GM23338 (cell line): ENCODE measurements at regions not wholly inside any gene's neighbourhood (a gene's known extent, or its start where the extent isn't known, plus 50 kb on each side); places are given as distances from the start of the nearest gene placed in this dataset.

Source experiments
- ATAC-seq: fragments of 200-7000 bp; cut with Tn5 transposase; 3 replicates; pipeline ENCODE4 v1.9.1; 2020
- DNase-seq: peaks from one replicate; pipeline ENCODE4 v3.0.0-alpha.2; 2015; ENCODE audit warnings: low spot score
- H2AFZ ChIP-seq: fragments of 200-600 bp; sonication (generic); 2 replicates; pipeline ENCODE4 v1.8.0; 2016; ENCODE audit warnings: antibody characterized with exemption, mild to moderate bottlenecking, moderate library complexity
- H3F3A ChIP-seq: fragments of 200-600 bp; sonication (generic); replicated peaks from 2 replicates; pipeline ENCODE4 v1.8.0; 2017; ENCODE audit warnings: antibody characterized with exemption, mixed run types, low read depth
- H3K27ac ChIP-seq: fragments of 200-600 bp; sonication (generic); 2 replicates; pipeline ENCODE4 v1.6.1; 2016; ENCODE audit warnings: low read depth
- H3K27me3 ChIP-seq: fragments of 200-600 bp; sonication (generic); 2 replicates; pipeline ENCODE4 v1.8.0; 2016; ENCODE audit warnings: mild to moderate bottlenecking, mixed run types, moderate library complexity; ENCODE audit not compliant: insufficient read depth
- H3K36me3 ChIP-seq: fragments of 200-600 bp; sonication (generic); 2 replicates; pipeline ENCODE4 v1.8.0; 2016; ENCODE audit warnings: mild to moderate bottlenecking; ENCODE audit not compliant: insufficient read depth
- H3K4me1 ChIP-seq: fragments of 200-600 bp; sonication (generic); 2 replicates; pipeline ENCODE4 v1.8.0; 2016; ENCODE audit warnings: mild to moderate bottlenecking, moderate library complexity; ENCODE audit not compliant: insufficient read depth
- H3K4me2 ChIP-seq: fragments of 200-600 bp; sonication (generic); 2 replicates; pipeline ENCODE4 v1.7.1; 2017; ENCODE audit warnings: mixed run types
- H3K4me3 ChIP-seq: fragments of 200-600 bp; sonication (generic); 2 replicates; pipeline ENCODE4 v1.6.1; 2016; ENCODE audit warnings: mixed run types
- H3K79me2 ChIP-seq: fragments of 200-600 bp; sonication (generic); replicated peaks from 2 replicates; pipeline ENCODE4 v1.8.0; 2017; ENCODE audit warnings: mild to moderate bottlenecking; ENCODE audit not compliant: insufficient read depth
- H3K9me2 ChIP-seq: fragments of 200-600 bp; sonication (generic); 2 replicates; pipeline ENCODE4 v1.8.0; 2017; ENCODE audit not compliant: insufficient read depth
- H4K20me1 ChIP-seq: fragments of 200-600 bp; sonication (generic); replicated peaks from 2 replicates; pipeline ENCODE4 v1.8.0; 2017; ENCODE audit warnings: mild to moderate bottlenecking; ENCODE audit not compliant: insufficient read depth
- H3K27ac Mint-ChIP-seq: 2 replicates; pipeline ENCODE4 v1.8.0; 2020; ENCODE audit warnings: inconsistent platforms, mild to moderate bottlenecking, moderate library complexity, mixed read lengths
- H3K27me3 Mint-ChIP-seq: 3 replicates; pipeline ENCODE4 v1.8.0; 2022; ENCODE audit warnings: low read depth, mild to moderate bottlenecking, moderate library complexity, mixed read lengths, inconsistent platforms; ENCODE audit not compliant: insufficient read depth, poor library complexity
- H3K36me3 Mint-ChIP-seq: 3 replicates; pipeline ENCODE4 v1.8.0; 2021; ENCODE audit warnings: low read depth, mild to moderate bottlenecking, inconsistent platforms, moderate library complexity, mixed read lengths
- H3K4me1 Mint-ChIP-seq: 3 replicates; pipeline ENCODE4 v1.8.0; 2020; ENCODE audit warnings: mild to moderate bottlenecking, inconsistent platforms, mixed read lengths
- H3K4me3 Mint-ChIP-seq: 3 replicates; pipeline ENCODE4 v1.8.0; 2021; ENCODE audit warnings: moderate library complexity, mild to moderate bottlenecking, inconsistent platforms, mixed read lengths
- H3K9me3 Mint-ChIP-seq: 3 replicates; pipeline ENCODE4 v1.8.0; 2020; ENCODE audit warnings: moderate library complexity, mild to moderate bottlenecking, inconsistent platforms, mixed read lengths
- CREB1 ChIP-seq: fragments of 250-450 bp; sonication (Bioruptor Pico); IDR thresholded peaks from 2 replicates; pipeline ENCODE4 v1.5.0; 2020; ENCODE audit warnings: low read depth, mild to moderate bottlenecking, moderate library complexity
- EZH2 ChIP-seq: fragments of 200-600 bp; sonication (generic); IDR thresholded peaks from one replicate; pipeline ENCODE4 v1.8.0; 2017; ENCODE audit warnings: antibody characterized with exemption, mild to moderate bottlenecking, low read depth; ENCODE audit not compliant: unreplicated experiment
- EZH2phosphoT487 ChIP-seq: fragments of 200-600 bp; sonication (generic); IDR thresholded peaks from one replicate; pipeline ENCODE4 v1.8.1; 2018; ENCODE audit warnings: antibody characterized with exemption; ENCODE audit not compliant: unreplicated experiment
- JUNB ChIP-seq: IDR thresholded peaks from one replicate; pipeline ENCODE4 v1.6.1; 2016; ENCODE audit warnings: antibody characterized with exemption; ENCODE audit not compliant: unreplicated experiment
- ZNF114 ChIP-seq: fragments of 250-450 bp; sonication (Bioruptor Pico); IDR thresholded peaks from 2 replicates; pipeline ENCODE4 v1.5.0; 2020; ENCODE audit warnings: mild to moderate bottlenecking, moderate library complexity
- ZNF331 ChIP-seq: fragments of 250-450 bp; sonication (Bioruptor Pico); IDR thresholded peaks from 2 replicates; pipeline ENCODE4 v1.5.0; 2020; ENCODE audit warnings: low read depth, mild to moderate bottlenecking, moderate library complexity
- TF ChIP-seq, protein P1 (sequence below): IDR thresholded peaks from 2 replicates; pipeline ENCODE4 v1.6.1; 2016; ENCODE audit warnings: antibody characterized with exemption
- TF ChIP-seq, protein P2 (sequence below): IDR thresholded peaks from one replicate; pipeline ENCODE4 v1.6.1; 2018; ENCODE audit warnings: antibody characterized with exemption; ENCODE audit not compliant: unreplicated experiment
- TF ChIP-seq, protein P3 (sequence below), 2 experiments: fragments of 200-600 bp in 1 of 2; sonication (generic) in 1 of 2; conservative IDR thresholded peaks; 2 replicates each; pipeline versions ENCODE4 v1.5.1 to v1.6.1; 2016 to 2017; ENCODE audit warnings: antibody characterized with exemption in 2 of 2, low read depth in 2 of 2, mild to moderate bottlenecking in 2 of 2, moderate library complexity in 1 of 2

DNA sequence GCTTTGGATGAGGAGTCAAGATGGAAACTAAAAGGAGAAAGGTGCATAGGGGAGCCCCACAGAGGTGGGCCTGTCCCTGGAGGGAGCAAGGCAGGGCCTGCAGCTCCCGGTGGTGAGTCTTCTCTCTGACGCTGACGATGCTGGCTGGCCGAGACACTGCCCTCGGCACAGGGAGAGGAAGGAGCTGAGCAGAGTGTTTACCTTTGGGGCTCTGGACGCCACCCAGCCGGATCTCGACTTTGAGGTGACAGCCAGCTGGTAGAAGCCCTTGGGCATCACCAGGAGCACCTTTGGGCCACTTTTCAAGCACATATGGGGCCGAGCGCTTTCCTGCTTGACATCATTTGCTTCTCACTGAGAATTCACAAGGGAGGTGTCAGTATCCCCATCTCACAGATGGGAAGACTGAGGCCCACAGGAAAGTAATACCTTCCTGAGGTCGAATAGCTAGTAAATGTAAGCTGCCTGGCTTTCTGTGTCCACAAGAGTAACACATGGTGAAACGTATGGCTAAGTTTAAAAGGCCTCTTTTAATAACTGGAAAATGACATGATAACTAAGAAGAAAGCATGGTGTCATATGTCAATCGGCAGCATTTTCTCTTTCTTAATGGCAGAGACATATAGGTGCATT is 294.3 kb upstream of the TNRC6C start (continued):
- TF ChIP-seq, protein P1, sequence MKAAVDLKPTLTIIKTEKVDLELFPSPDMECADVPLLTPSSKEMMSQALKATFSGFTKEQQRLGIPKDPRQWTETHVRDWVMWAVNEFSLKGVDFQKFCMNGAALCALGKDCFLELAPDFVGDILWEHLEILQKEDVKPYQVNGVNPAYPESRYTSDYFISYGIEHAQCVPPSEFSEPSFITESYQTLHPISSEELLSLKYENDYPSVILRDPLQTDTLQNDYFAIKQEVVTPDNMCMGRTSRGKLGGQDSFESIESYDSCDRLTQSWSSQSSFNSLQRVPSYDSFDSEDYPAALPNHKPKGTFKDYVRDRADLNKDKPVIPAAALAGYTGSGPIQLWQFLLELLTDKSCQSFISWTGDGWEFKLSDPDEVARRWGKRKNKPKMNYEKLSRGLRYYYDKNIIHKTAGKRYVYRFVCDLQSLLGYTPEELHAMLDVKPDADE = no peak
- TF ChIP-seq ZNF114 (CRISPR knock-in tag) = no peak
- TF ChIP-seq, protein P2, sequence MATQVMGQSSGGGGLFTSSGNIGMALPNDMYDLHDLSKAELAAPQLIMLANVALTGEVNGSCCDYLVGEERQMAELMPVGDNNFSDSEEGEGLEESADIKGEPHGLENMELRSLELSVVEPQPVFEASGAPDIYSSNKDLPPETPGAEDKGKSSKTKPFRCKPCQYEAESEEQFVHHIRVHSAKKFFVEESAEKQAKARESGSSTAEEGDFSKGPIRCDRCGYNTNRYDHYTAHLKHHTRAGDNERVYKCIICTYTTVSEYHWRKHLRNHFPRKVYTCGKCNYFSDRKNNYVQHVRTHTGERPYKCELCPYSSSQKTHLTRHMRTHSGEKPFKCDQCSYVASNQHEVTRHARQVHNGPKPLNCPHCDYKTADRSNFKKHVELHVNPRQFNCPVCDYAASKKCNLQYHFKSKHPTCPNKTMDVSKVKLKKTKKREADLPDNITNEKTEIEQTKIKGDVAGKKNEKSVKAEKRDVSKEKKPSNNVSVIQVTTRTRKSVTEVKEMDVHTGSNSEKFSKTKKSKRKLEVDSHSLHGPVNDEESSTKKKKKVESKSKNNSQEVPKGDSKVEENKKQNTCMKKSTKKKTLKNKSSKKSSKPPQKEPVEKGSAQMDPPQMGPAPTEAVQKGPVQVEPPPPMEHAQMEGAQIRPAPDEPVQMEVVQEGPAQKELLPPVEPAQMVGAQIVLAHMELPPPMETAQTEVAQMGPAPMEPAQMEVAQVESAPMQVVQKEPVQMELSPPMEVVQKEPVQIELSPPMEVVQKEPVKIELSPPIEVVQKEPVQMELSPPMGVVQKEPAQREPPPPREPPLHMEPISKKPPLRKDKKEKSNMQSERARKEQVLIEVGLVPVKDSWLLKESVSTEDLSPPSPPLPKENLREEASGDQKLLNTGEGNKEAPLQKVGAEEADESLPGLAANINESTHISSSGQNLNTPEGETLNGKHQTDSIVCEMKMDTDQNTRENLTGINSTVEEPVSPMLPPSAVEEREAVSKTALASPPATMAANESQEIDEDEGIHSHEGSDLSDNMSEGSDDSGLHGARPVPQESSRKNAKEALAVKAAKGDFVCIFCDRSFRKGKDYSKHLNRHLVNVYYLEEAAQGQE = no peak
- no peak for TF ChIP-seq EZH2phosphoT487

DNA sequence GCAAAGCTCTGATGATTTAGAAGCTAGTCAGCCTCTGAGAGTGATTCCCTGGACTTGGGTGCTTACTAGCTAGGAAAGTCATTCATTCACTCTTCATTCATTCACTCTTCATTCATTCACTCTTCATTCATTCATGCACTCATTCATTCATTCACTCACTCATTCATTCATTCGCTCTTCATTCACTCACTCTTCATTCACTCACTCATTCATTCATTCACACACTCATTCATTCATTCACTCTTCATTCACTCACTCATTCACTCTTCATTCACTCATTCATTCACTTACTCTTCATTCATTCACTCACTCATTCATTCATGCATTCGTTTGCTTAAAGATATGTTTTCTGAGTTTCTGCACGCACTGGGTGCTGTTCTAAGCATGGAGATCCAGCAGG is 292.7 kb upstream of the TNRC6C start:
- Mint-ChIP-seq H3K4me3 (no peak overlapping the region), H3K27me3 (peaks cover 2% of the 10 kb centered on the region)
- TF ChIP-seq CREB1 (CRISPR knock-in tag) (no peak), EZH2 (no peak), JUNB (no peak), ZNF331 (CRISPR knock-in tag) (no peak)
- TF ChIP-seq, protein P3, sequence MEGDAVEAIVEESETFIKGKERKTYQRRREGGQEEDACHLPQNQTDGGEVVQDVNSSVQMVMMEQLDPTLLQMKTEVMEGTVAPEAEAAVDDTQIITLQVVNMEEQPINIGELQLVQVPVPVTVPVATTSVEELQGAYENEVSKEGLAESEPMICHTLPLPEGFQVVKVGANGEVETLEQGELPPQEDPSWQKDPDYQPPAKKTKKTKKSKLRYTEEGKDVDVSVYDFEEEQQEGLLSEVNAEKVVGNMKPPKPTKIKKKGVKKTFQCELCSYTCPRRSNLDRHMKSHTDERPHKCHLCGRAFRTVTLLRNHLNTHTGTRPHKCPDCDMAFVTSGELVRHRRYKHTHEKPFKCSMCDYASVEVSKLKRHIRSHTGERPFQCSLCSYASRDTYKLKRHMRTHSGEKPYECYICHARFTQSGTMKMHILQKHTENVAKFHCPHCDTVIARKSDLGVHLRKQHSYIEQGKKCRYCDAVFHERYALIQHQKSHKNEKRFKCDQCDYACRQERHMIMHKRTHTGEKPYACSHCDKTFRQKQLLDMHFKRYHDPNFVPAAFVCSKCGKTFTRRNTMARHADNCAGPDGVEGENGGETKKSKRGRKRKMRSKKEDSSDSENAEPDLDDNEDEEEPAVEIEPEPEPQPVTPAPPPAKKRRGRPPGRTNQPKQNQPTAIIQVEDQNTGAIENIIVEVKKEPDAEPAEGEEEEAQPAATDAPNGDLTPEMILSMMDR (conservative IDR thresholded peaks at IDR 0.05; ENCODE audit: low read depth in 2 of 2) = no peak
- TF ChIP-seq, protein P2 = no peak

More for the DNA sequence above, 292.7 kb upstream of the TNRC6C start:
- no peak overlapping the region for H3K27ac ChIP-seq
- Mint-ChIP-seq H3K9me3 (peaks cover 50% of the 10 kb centered on the region), H3K4me1 (peaks cover 5% of the 10 kb centered on the region), H3K27ac (no peak overlapping the region), H3K36me3 (peaks cover 35% of the 10 kb centered on the region)
- H2AFZ ChIP-seq = no peak overlapping the region
- H3F3A ChIP-seq = no peaks in the 10 kb centered on the region
- H3K4me3 ChIP-seq = no peak overlapping the region
- ATAC-seq (no peak), DNase-seq (no peak)
- peaks cover 4% of the 10 kb centered on the region; the same call in 1 of the 2 replicates for H3K9me2 ChIP-seq
- no peaks in the 10 kb centered on the region for H4K20me1 ChIP-seq
- no peaks in the 10 kb centered on the region for H3K27me3 ChIP-seq
- no peaks in the 10 kb centered on the region for H3K4me1 ChIP-seq
- no peaks in the 10 kb centered on the region for H3K79me2 ChIP-seq
- no peak overlapping the region for H3K4me2 ChIP-seq
- H3K36me3 ChIP-seq = no peaks in the 10 kb centered on the region
